Neural cell (in vitro differentiated cells): ENCODE measurements at regions not wholly inside any gene's neighbourhood (a gene's known extent, or its start where the extent isn't known, plus 50 kb on each side); places are given as distances from the start of the nearest gene placed in this dataset.

Experiments
- H2AFZ ChIP-seq: fragments of 200-600, 300-800 bp; sonication (generic), shearing (Covaris generic); 2 replicates; pipeline ENCODE4 v1.6.0; 2014; ENCODE audit warnings: low read depth, mild to moderate bottlenecking, antibody characterized with exemption, low read length, moderate library complexity
- H3F3A ChIP-seq: fragments of 200-600 bp; shearing (Covaris generic); 2 replicates; pipeline ENCODE4 v1.6.1; 2016; ENCODE audit warnings: mild to moderate bottlenecking, moderate library complexity, mixed read lengths, antibody characterized with exemption, low read length; ENCODE audit not compliant: insufficient read depth, poor library complexity, severe bottlenecking
- H3K27ac ChIP-seq: fragments of 200-600, 300-800 bp; sonication (generic), shearing (Covaris generic); 2 replicates; pipeline ENCODE4 v1.5.1; 2014; ENCODE audit warnings: mild to moderate bottlenecking, low read length, moderate library complexity
- H3K27me3 ChIP-seq: fragments of 300-800, 200-600 bp; sonication (generic), shearing (Covaris generic); 2 replicates; pipeline ENCODE4 v1.6.0; 2014; ENCODE audit warnings: mild to moderate bottlenecking, low read depth, low read length, moderate library complexity; ENCODE audit not compliant: insufficient read depth
- H3K36me3 ChIP-seq: fragments of 300-800, 200-600 bp; sonication (generic), shearing (Covaris generic); 2 replicates; pipeline ENCODE4 v1.5.1; 2014; ENCODE audit warnings: mild to moderate bottlenecking, antibody characterized with exemption, low read length, moderate library complexity; ENCODE audit not compliant: insufficient read depth
- H3K4me2 ChIP-seq: fragments of 300-800, 200-600 bp; sonication (generic), shearing (Covaris generic); 2 replicates; pipeline ENCODE4 v1.6.0; 2014; ENCODE audit warnings: mild to moderate bottlenecking, low read length
- H3K4me3 ChIP-seq: fragments of 300-800, 200-600 bp; sonication (generic), shearing (Covaris generic); 2 replicates; pipeline ENCODE4 v1.5.1; 2014; ENCODE audit warnings: mild to moderate bottlenecking, low read length, moderate library complexity
- H3K79me2 ChIP-seq: fragments of 200-600 bp; shearing (Covaris generic); replicated peaks from 2 replicates; pipeline ENCODE4 v1.6.0; 2014; ENCODE audit warnings: mild to moderate bottlenecking, low read length, moderate library complexity; ENCODE audit not compliant: insufficient read depth
- H3K9ac ChIP-seq: fragments of 300-800, 200-600 bp; sonication (generic), shearing (Covaris generic); 2 replicates; pipeline ENCODE4 v1.6.1; 2016; ENCODE audit warnings: mild to moderate bottlenecking, low read length, mixed read lengths
- H3K9me2 ChIP-seq: fragments of 200-600 bp; shearing (Covaris generic); 2 replicates; pipeline ENCODE4 v1.6.1; 2016; ENCODE audit warnings: mild to moderate bottlenecking, low read length, mixed read lengths; ENCODE audit not compliant: insufficient read depth
- H3K9me3 ChIP-seq: fragments of 200-600, 300-800 bp; sonication (generic), shearing (Covaris generic); 2 replicates; pipeline ENCODE4 v1.6.1; 2016; ENCODE audit warnings: mild to moderate bottlenecking, mixed run types, low read length, moderate library complexity, mixed read lengths
- H4K20me1 ChIP-seq: fragments of 200-600 bp; shearing (Covaris generic); 2 replicates; pipeline ENCODE4 v1.6.1; 2016; ENCODE audit warnings: mild to moderate bottlenecking, mixed run types; ENCODE audit not compliant: insufficient read depth
- CTCF ChIP-seq: fragments of 450-650 bp; IDR thresholded peaks from 2 replicates; pipeline ENCODE4 v1.5.1; 2014; ENCODE audit warnings: antibody characterized with exemption, mild to moderate bottlenecking, moderate library complexity; ENCODE audit not compliant: poor library complexity, severe bottlenecking
- EP300 ChIP-seq: fragments of 450-650 bp; conservative IDR thresholded peaks from 2 replicates; pipeline ENCODE4 v1.6.1; 2014; ENCODE audit warnings: antibody characterized with exemption, mild to moderate bottlenecking, moderate library complexity; ENCODE audit not compliant: poor library complexity, severe bottlenecking
- EZH2 ChIP-seq: fragments of 200-600, 300-800 bp; shearing (Covaris generic), sonication (generic); IDR thresholded peaks from 2 replicates; pipeline ENCODE4 v1.6.1; 2014; ENCODE audit warnings: antibody characterized with exemption, low read length, borderline replicate concordance, mild to moderate bottlenecking; ENCODE audit not compliant: insufficient read depth, poor library complexity, severe bottlenecking
- MXI1 ChIP-seq: fragments of 450-650 bp; conservative IDR thresholded peaks from 2 replicates; pipeline ENCODE4 v1.6.1; 2014; ENCODE audit warnings: antibody characterized with exemption, mild to moderate bottlenecking; ENCODE audit not compliant: poor library complexity, severe bottlenecking
- POLR2AphosphoS5 ChIP-seq: IDR thresholded peaks from 2 replicates; pipeline ENCODE4 v1.6.1; 2012
- RAD21 ChIP-seq: fragments of 450-650 bp; conservative IDR thresholded peaks from 2 replicates; pipeline ENCODE4 v1.6.1; 2014; ENCODE audit warnings: antibody characterized with exemption, mild to moderate bottlenecking, moderate library complexity
- REST ChIP-seq: IDR thresholded peaks from 2 replicates; pipeline ENCODE4 v1.6.1; 2012; ENCODE audit warnings: borderline replicate concordance
- SMC3 ChIP-seq: fragments of 450-650 bp; conservative IDR thresholded peaks from 2 replicates; pipeline ENCODE4 v1.6.1; 2014; ENCODE audit warnings: antibody characterized with exemption, mild to moderate bottlenecking, moderate library complexity; ENCODE audit not compliant: poor library complexity
- TAF1 ChIP-seq: IDR thresholded peaks from 2 replicates; pipeline ENCODE4 v1.6.1; 2012; ENCODE audit warnings: low read depth

DNA sequence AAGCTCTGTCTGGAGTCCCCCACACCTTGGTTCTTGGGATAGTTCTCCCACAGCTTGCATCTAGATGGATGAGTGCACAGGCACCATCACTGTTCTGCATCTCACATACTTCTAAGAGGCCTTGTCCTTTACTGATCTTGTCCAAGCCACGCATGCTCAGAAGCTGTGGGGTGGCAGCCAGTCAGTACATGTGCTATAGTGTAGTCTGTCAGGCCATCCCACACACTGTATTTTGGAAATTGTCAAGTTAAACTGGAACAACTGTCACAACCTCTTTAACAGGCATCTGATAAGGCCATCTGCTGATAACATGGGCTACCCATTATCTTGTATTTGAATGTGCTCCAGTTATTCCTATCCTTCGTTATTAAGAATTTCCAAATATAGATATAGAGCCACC, 296.5 kb upstream of the AZI2 start:
- H3K9me2 ChIP-seq: no peaks in the 10 kb centered on the region

DNA sequence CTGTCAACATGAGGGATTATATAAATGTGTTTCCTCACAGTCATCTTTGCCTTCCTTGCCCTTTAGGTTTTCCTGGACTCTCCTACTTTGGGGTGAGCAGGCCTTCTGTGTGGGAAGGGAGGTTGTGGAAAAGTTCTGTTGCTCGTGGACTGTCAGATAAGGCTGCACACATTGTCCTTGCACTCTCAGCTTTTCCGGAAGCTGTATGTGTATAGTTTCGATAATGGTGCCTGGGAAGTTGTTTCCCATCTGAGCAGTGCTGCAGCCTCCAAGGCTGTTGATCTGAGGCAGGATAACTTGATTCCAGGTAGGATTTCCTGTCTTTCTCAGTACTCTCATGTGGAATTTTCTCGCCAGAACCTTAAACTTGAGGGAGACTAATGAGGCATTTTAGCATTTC, 297.8 kb upstream of the AZI2 start:
- H2AFZ ChIP-seq: no peak overlapping the region
- H3K4me3 ChIP-seq: no peak overlapping the region
- H3K9me3 ChIP-seq: no peaks in the 10 kb centered on the region
- H3K9me2 ChIP-seq: no peaks in the 10 kb centered on the region
- no peaks in the 10 kb centered on the region for H3K27me3 ChIP-seq
- no peak overlapping the region for H3K9ac ChIP-seq
- H3K79me2 ChIP-seq: no peaks in the 10 kb centered on the region
- no peak overlapping the region for H3K4me2 ChIP-seq
- H3F3A ChIP-seq: no peaks in the 10 kb centered on the region
- no peak overlapping the region for H3K27ac ChIP-seq
- TF ChIP-seq TAF1 (no peak), CTCF (no peak), EZH2 (no peak), MXI1 (no peak), RAD21 (no peak), SMC3 (no peak), EP300 (no peak), POLR2AphosphoS5 (no peak)
- no peaks in the 10 kb centered on the region for H3K36me3 ChIP-seq
- no peaks in the 10 kb centered on the region for H4K20me1 ChIP-seq

More for the DNA sequence above, 296.5 kb upstream of the AZI2 start:
- Histone ChIP-seq H3F3A (no peaks in the 10 kb centered on the region), H3K9me3 (no peaks in the 10 kb centered on the region), H3K36me3 (no peaks in the 10 kb centered on the region), H3K4me3 (no peak overlapping the region), H3K27ac (no peak overlapping the region), H3K4me2 (no peak overlapping the region), H3K79me2 (no peaks in the 10 kb centered on the region), H3K27me3 (no peaks in the 10 kb centered on the region), H2AFZ (no peak overlapping the region), H4K20me1 (no peaks in the 10 kb centered on the region), H3K9ac (no peak overlapping the region)
- no peak for TF ChIP-seq POLR2AphosphoS5

DNA sequence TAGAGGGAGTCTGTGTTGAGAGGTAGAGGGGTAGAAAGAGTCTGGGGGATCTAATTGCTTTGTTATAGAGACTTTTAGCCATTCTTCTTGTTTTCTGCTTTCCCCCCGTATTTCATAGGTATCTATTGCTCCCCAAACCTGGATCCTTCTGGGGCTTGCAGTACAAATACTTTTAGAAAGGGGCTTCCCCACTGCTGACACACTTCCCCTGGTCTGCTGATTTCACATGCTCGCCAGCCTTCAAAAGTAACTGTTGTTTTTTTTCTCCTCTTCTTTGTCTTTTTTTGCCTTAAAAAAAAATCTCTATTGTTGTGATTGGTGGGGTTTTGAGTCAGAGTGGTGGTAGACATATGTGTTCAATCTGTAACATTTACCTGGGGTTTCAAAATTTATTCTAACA, 300.6 kb upstream of the AZI2 start:
- Histone ChIP-seq H4K20me1 (no peaks in the 10 kb centered on the region), H3K9me2 (no peaks in the 10 kb centered on the region), H3K27ac (no peak overlapping the region), H3K79me2 (no peaks in the 10 kb centered on the region), H3K9ac (no peak overlapping the region), H3K9me3 (no peaks in the 10 kb centered on the region), H3K27me3 (no peaks in the 10 kb centered on the region), H3K36me3 (no peaks in the 10 kb centered on the region), H3K4me2 (no peak overlapping the region), H2AFZ (no peak overlapping the region), H3K4me3 (no peak overlapping the region), H3F3A (no peaks in the 10 kb centered on the region)
- TF ChIP-seq EP300 (no peak), TAF1 (no peak), EZH2 (no peak), REST (no peak), RAD21 (no peak), MXI1 (no peak), CTCF (no peak), POLR2AphosphoS5 (no peak), SMC3 (no peak)
